Adipocyte (in vitro differentiated cells): ENCODE measurements at regions not wholly inside any gene's neighbourhood (a gene's known extent, or its start where the extent isn't known, plus 50 kb on each side); places are given as distances from the start of the nearest gene placed in this dataset.
"Not testable (repeated sequence)": the region's sequence is repeated elsewhere in the genome, so short reads cannot be mapped to it uniquely, and the experiment has no call there.

ENCODE experiments used
- DNase-seq: peaks from one replicate; pipeline ENCODE4 v3.0.0-alpha.2; 2015; ENCODE audit warnings: low read depth
- H3K27me3 ChIP-seq: replicated peaks from 2 replicates; pipeline ENCODE4 v1.7.0; 2013; ENCODE audit warnings: mild to moderate bottlenecking, low read length, moderate library complexity; ENCODE audit not compliant: control insufficient read depth, insufficient read depth
- H3K36me3 ChIP-seq: 2 replicates; pipeline ENCODE4 v1.7.0; 2013; ENCODE audit warnings: low read length, mild to moderate bottlenecking, moderate library complexity; ENCODE audit not compliant: control insufficient read depth, insufficient read depth, severe bottlenecking
- H3K4me1 ChIP-seq: 2 replicates; pipeline ENCODE4 v1.7.0; 2013; ENCODE audit warnings: mild to moderate bottlenecking, low read length, moderate library complexity; ENCODE audit not compliant: control insufficient read depth, insufficient read depth
- H3K4me3 ChIP-seq: 2 replicates; pipeline ENCODE4 v1.7.0; 2013; ENCODE audit warnings: mild to moderate bottlenecking, low read length, moderate library complexity
- H3K9ac ChIP-seq: 2 replicates; pipeline ENCODE4 v1.7.0; 2013; ENCODE audit warnings: mild to moderate bottlenecking, low read length, moderate library complexity
- H3K9me3 ChIP-seq: 2 replicates; pipeline ENCODE4 v1.7.0; 2013; ENCODE audit warnings: mild to moderate bottlenecking, low read length, moderate library complexity; ENCODE audit not compliant: control insufficient read depth

DNA sequence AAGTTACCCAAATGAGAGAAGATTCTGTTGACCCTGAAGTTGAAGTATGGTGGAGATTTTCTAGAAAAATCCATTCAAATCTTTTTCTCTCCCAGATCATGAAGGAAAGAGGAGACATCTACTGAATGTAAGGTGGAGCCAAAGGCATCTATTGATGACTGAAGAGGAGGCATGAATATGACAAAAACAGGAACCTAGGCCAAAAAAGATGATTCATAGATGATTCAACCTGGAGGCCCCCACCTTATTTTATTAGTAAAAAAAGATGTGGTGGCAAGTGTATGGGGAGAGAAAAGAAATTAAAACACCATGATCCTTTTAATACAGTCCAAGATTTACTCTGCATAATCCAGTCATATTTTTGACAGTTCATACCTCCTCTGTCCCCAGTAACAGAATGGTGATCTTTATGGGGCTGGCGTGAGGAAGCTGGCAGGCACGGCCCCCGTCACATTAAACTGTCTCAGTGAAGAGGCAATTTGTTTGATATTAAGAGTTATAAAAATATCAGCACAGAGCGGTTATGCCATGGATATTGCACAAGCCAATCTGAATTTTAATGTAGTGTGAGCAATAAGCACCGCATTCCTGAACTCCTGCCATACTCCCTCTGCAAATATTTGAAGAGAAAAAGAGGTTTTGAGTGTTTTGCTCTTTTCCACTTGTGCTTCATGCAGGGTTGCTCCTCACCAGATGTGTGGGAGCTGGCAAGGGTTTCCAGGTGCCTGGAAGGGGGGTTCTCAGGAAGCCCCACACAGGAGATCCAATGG lies 94.4 kb downstream of the TRIM43 start:
- H3K9ac ChIP-seq, H3K4me3 ChIP-seq, H3K27me3 ChIP-seq, H3K36me3 ChIP-seq, H3K9me3 ChIP-seq: not testable (repeated sequence)
- peaks cover 48% of the 10 kb centered on the region for H3K4me1 ChIP-seq
- peak; percentile 79 for DNase-seq

- peak; percentile 47 for DNase-seq
- not testable (repeated sequence) for H3K27me3 ChIP-seq, H3K4me3 ChIP-seq, H3K9me3 ChIP-seq, H3K36me3 ChIP-seq, H3K9ac ChIP-seq
- H3K4me1 ChIP-seq: peaks cover 38% of the 10 kb centered on the region
Measured at GRCh38 chr2:95687852-95688251, 96.1 kb downstream of the TRIM43 start.

- H3K4me3 ChIP-seq, DNase-seq: not testable (repeated sequence)
Measured at GRCh38 chr2:95691210-95691609, 99.4 kb downstream of the TRIM43 start.

GRCh38 chr2:95693071-95693846 lies 101.5 kb downstream of the TRIM43 start:
- not testable (repeated sequence) for DNase-seq, H3K9ac ChIP-seq, H3K9me3 ChIP-seq, H3K27me3 ChIP-seq, H3K4me3 ChIP-seq, H3K36me3 ChIP-seq
- peaks cover 33% of the 10 kb centered on the region for H3K4me1 ChIP-seq

More at GRCh38 chr2:95691210-95691609, 99.4 kb downstream of the TRIM43 start:
- not testable (repeated sequence) for H3K9ac ChIP-seq, H3K9me3 ChIP-seq, H3K27me3 ChIP-seq, H3K36me3 ChIP-seq
- H3K4me1 ChIP-seq: peaks cover 40% of the 10 kb centered on the region

DNA sequence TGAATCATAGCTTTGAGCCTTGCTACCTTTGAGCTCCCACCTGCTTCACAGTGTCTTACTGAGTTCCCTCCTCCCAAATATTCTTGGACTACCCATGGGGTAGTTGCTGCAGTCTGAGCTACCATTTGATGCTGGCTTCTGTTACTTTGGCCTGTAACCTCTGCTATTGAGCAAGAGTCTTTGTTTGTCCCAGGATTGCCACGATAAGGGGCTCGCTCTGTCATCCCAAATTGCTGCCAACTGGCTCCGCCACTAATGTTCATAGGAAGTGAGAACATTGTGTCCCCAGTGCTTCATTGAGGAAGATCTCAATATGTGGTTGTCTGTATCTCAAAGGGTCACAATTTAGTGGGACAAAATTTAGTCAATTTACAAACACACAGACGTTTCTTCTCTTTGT lies 103.8 kb downstream of the TRIM43 start:
- H3K27me3 ChIP-seq: no peaks in the 10 kb centered on the region
- peaks cover 32% of the 10 kb centered on the region for H3K4me1 ChIP-seq
- H3K4me3 ChIP-seq: peak overlapping the region; percentile 45
- no peak for DNase-seq
- no peaks in the 10 kb centered on the region for H3K9me3 ChIP-seq
- H3K36me3 ChIP-seq: no peaks in the 10 kb centered on the region
- peak overlapping the region; percentile 45 for H3K9ac ChIP-seq

GRCh38 chr2:95698146-95698545 lies 106.3 kb downstream of the TRIM43 start:
- no peaks in the 10 kb centered on the region for H3K27me3 ChIP-seq
- no peaks in the 10 kb centered on the region for H3K9me3 ChIP-seq
- no peak overlapping the region for H3K4me3 ChIP-seq
- DNase-seq: peak; percentile 3
- peaks cover 32% of the 10 kb centered on the region for H3K4me1 ChIP-seq
- no peaks in the 10 kb centered on the region for H3K36me3 ChIP-seq
- no peak overlapping the region for H3K9ac ChIP-seq

- H3K9ac ChIP-seq, H3K36me3 ChIP-seq, H3K27me3 ChIP-seq, H3K4me3 ChIP-seq, H3K9me3 ChIP-seq, DNase-seq: not testable (repeated sequence)
- peaks cover 26% of the 10 kb centered on the region for H3K4me1 ChIP-seq
Measured at GRCh38 chr2:95699201-95700184, 107.7 kb downstream of the TRIM43 start.

- H3K9me3 ChIP-seq: no peaks in the 10 kb centered on the region
- no peak overlapping the region for H3K4me3 ChIP-seq
- H3K36me3 ChIP-seq: no peaks in the 10 kb centered on the region
- H3K4me1 ChIP-seq: peaks cover 20% of the 10 kb centered on the region
- DNase-seq: no peak
- H3K27me3 ChIP-seq: no peaks in the 10 kb centered on the region
- H3K9ac ChIP-seq: no peak overlapping the region
Measured at GRCh38 chr2:95700519-95700918, 108.7 kb downstream of the TRIM43 start.

GRCh38 chr2:95702471-95702870 lies 110.7 kb downstream of the TRIM43 start:
- H3K4me3 ChIP-seq: no peak overlapping the region
- no peak overlapping the region for H3K9ac ChIP-seq
- H3K4me1 ChIP-seq: peaks cover 3% of the 10 kb centered on the region
- no peaks in the 10 kb centered on the region for H3K36me3 ChIP-seq
- H3K9me3 ChIP-seq: no peaks in the 10 kb centered on the region
- no peak for DNase-seq
- H3K27me3 ChIP-seq: no peaks in the 10 kb centered on the region

DNA sequence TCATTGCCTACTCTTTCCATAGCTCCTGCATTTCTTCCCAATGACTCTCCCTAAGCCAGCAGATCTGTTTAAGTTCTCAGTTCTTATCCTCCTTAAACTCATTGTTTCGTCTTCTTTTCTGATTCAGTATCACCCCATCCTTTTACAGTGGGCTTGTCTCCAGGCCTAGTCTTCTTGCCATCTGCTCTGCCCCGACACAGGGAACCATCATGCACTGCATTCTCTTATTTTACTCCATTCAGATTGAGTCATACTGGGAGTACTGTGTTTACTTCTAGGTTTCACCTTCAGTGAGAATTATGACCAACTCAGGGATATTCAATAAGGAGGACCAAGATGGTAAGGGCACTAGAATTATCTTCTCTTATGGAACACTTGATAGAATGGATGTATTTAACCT lies 115.4 kb downstream of the TRIM43 start:
- not testable (repeated sequence) for H3K4me1 ChIP-seq, H3K9me3 ChIP-seq, H3K27me3 ChIP-seq, H3K36me3 ChIP-seq, H3K4me3 ChIP-seq, H3K9ac ChIP-seq, DNase-seq

DNA sequence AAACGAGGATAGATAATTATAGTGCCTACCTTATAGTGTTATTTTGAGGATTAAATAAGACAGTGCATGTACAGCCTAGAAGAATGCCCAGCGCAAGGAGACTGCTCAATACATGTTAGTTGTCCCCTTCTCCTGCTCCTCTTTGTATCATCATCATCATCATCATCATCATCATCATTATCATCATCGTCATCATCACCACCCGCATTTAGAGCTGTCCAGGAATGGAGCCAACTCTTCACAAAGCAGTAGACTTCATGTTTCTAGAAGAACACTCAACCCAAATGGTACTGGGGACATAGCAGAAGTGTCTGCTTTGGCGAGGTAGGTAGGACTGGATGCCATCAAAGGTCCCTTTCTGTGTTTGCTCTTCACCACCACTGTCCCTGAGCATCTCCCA lies 116.0 kb downstream of the TRIM43 start:
- no peaks in the 10 kb centered on the region for H3K36me3 ChIP-seq
- H3K9me3 ChIP-seq: peaks cover 7% of the 10 kb centered on the region
- H3K9ac ChIP-seq: no peak overlapping the region
- H3K4me3 ChIP-seq: no peak overlapping the region
- H3K27me3 ChIP-seq: no peaks in the 10 kb centered on the region
- DNase-seq: no peak
- H3K4me1 ChIP-seq: no peaks in the 10 kb centered on the region
